Mesenchymal stem cell (in vitro differentiated cells and primary cell): ENCODE measurements at regions not wholly inside any gene's neighbourhood (a gene's known extent, or its start where the extent isn't known, plus 50 kb on each side); places are given as distances from the start of the nearest gene placed in this dataset.

Experiments used
- DNase-seq: peaks from one replicate; pipeline ENCODE4 v3.0.0-alpha.2; 2013
- H2AFZ ChIP-seq: one replicate; pipeline ENCODE4 v1.6.1; 2013; ENCODE audit warnings: low read depth, mild to moderate bottlenecking, control low read depth, inconsistent platforms, low read length, moderate library complexity
- H2AK5ac ChIP-seq: 2 replicates; pipeline ENCODE4 v1.6.1; 2013; ENCODE audit warnings: low read length, moderate library complexity, mild to moderate bottlenecking, inconsistent platforms; ENCODE audit not compliant: severe bottlenecking
- H2BK120ac ChIP-seq: one replicate; pipeline ENCODE4 v1.6.1; 2013; ENCODE audit warnings: low read depth, mild to moderate bottlenecking, inconsistent platforms, low read length, moderate library complexity
- H2BK12ac ChIP-seq, 2 experiments: one replicate each; pipeline ENCODE4 v1.6.1; 2013; ENCODE audit warnings: inconsistent platforms in 2 of 2, low read length in 2 of 2, mild to moderate bottlenecking in 2 of 2, moderate library complexity in 2 of 2, control low read depth in 1 of 2
- H2BK15ac ChIP-seq: one replicate; pipeline ENCODE4 v1.6.1; 2013; ENCODE audit warnings: mild to moderate bottlenecking, low read depth, inconsistent platforms; ENCODE audit not compliant: poor library complexity, severe bottlenecking
- H2BK5ac ChIP-seq: 2 replicates; pipeline ENCODE4 v1.6.1; 2013; ENCODE audit warnings: low read depth, mild to moderate bottlenecking, low read length, control low read depth, inconsistent platforms; ENCODE audit not compliant: poor library complexity, severe bottlenecking
- H3K14ac ChIP-seq, 2 experiments: one replicate each; pipeline ENCODE4 v1.6.1; 2013; ENCODE audit warnings: inconsistent platforms in 2 of 2, low read length in 2 of 2, control low read depth in 1 of 2, mild to moderate bottlenecking in 1 of 2, moderate library complexity in 1 of 2
- H3K18ac ChIP-seq, 2 experiments: one replicate each; pipeline ENCODE4 v1.6.1; 2013; ENCODE audit warnings: inconsistent platforms in 2 of 2, low read length in 2 of 2, control low read depth in 1 of 2, low read depth in 1 of 2, mild to moderate bottlenecking in 1 of 2
- H3K23ac ChIP-seq, 2 experiments: one replicate each; pipeline ENCODE4 v1.6.1; 2013; ENCODE audit warnings: inconsistent platforms in 2 of 2, low read length in 2 of 2, mild to moderate bottlenecking in 2 of 2, moderate library complexity in 2 of 2, control low read depth in 1 of 2
- H3K27ac ChIP-seq: 2 replicates; pipeline ENCODE4 v1.5.1; 2013; ENCODE audit warnings: mild to moderate bottlenecking, moderate library complexity, low read length, control low read depth, inconsistent platforms; ENCODE audit not compliant: poor library complexity, severe bottlenecking
- H3K27me3 ChIP-seq, 2 experiments: 2 replicates each; pipeline versions ENCODE4 v1.6.1 to v1.7.0; 2013; ENCODE audit warnings: low read length in 2 of 2, mild to moderate bottlenecking in 2 of 2, moderate library complexity in 2 of 2, control low read depth in 1 of 2, inconsistent platforms in 1 of 2; ENCODE audit not compliant: control insufficient read depth in 1 of 2, insufficient read depth in 1 of 2
- H3K36me3 ChIP-seq, 2 experiments: 2 replicates each; pipeline versions ENCODE4 v1.6.1 to v1.7.0; 2013; ENCODE audit warnings: low read length in 2 of 2, control low read depth in 1 of 2, inconsistent platforms in 1 of 2, low read depth in 1 of 2, mild to moderate bottlenecking in 1 of 2; ENCODE audit not compliant: insufficient read depth in 2 of 2, control insufficient read depth in 1 of 2
- H3K4ac ChIP-seq, 2 experiments: one replicate each; pipeline ENCODE4 v1.6.1; 2013; ENCODE audit warnings: inconsistent platforms in 2 of 2, low read length in 2 of 2, mild to moderate bottlenecking in 2 of 2, moderate library complexity in 2 of 2, control low read depth in 1 of 2, low read depth in 1 of 2
- H3K4me1 ChIP-seq: 2 replicates; pipeline ENCODE4 v1.6.1; 2013; ENCODE audit warnings: low read depth, low read length, control low read depth; ENCODE audit not compliant: control insufficient read depth, insufficient read depth
- H3K4me2 ChIP-seq: 2 replicates; pipeline ENCODE4 v1.6.1; 2013; ENCODE audit warnings: low read length, mild to moderate bottlenecking, inconsistent platforms; ENCODE audit not compliant: poor library complexity, severe bottlenecking
- H3K4me3 ChIP-seq, 2 experiments: 2 replicates each; pipeline versions ENCODE4 v1.5.1 to v1.7.0; 2013; ENCODE audit warnings: low read length in 2 of 2, mild to moderate bottlenecking in 2 of 2, control low read depth in 1 of 2, low read depth in 1 of 2; ENCODE audit not compliant: insufficient read depth in 1 of 2
- H3K79me1 ChIP-seq: replicated peaks from 2 replicates; pipeline ENCODE4 v1.6.1; 2013; ENCODE audit warnings: mild to moderate bottlenecking, control low read depth, low read length, inconsistent platforms; ENCODE audit not compliant: poor library complexity, severe bottlenecking
- H3K9ac ChIP-seq: 2 replicates; pipeline ENCODE4 v1.7.0; 2013; ENCODE audit warnings: mild to moderate bottlenecking, low read length, moderate library complexity
- H3K9me3 ChIP-seq: 2 replicates; pipeline ENCODE4 v1.7.0; 2013; ENCODE audit warnings: mild to moderate bottlenecking, low read length; ENCODE audit not compliant: control insufficient read depth
- H4K8ac ChIP-seq: one replicate; pipeline ENCODE4 v1.6.1; 2013; ENCODE audit warnings: inconsistent platforms, mild to moderate bottlenecking, low read length, moderate library complexity
- H4K91ac ChIP-seq: one replicate; pipeline ENCODE4 v1.6.1; 2013; ENCODE audit warnings: mild to moderate bottlenecking, low read length, inconsistent platforms
- WGBS: methylation state at CpG from one replicate; pipeline ENCODE4 v1.1.7; 2013; ENCODE audit warnings: mixed read lengths; 5-methylcytosine and 5-hydroxymethylcytosine counted together

- H2BK5ac ChIP-seq = no peak overlapping the region
- no peak overlapping the region for H3K18ac ChIP-seq
- H3K4me1 ChIP-seq = no peaks in the 10 kb centered on the region
- H2AK5ac ChIP-seq = no peak overlapping the region
- H2BK15ac ChIP-seq = no peak overlapping the region
- H4K8ac ChIP-seq = no peak overlapping the region
- no peak overlapping the region for H2BK12ac ChIP-seq
- H3K4me3 ChIP-seq = no peak overlapping the region
- H4K91ac ChIP-seq = no peak overlapping the region
- peaks cover 4% of the 10 kb centered on the region for H3K9me3 ChIP-seq
- H2BK120ac ChIP-seq = no peak overlapping the region
- WGBS = 94% methylated on average over 5 of the region's 5 CpGs
- H3K4ac ChIP-seq = no peak overlapping the region
- no peak overlapping the region for H3K27ac ChIP-seq
- H2AFZ ChIP-seq = no peak overlapping the region
- no peak overlapping the region for H3K9ac ChIP-seq
- H3K36me3 ChIP-seq = no peaks in the 10 kb centered on the region
- no peak for DNase-seq
- no peak overlapping the region for H3K23ac ChIP-seq
- H3K4me2 ChIP-seq = no peak overlapping the region
- H3K79me1 ChIP-seq = no peaks in the 10 kb centered on the region
- H3K27me3 ChIP-seq = no peaks in the 10 kb centered on the region
- no peak overlapping the region for H3K14ac ChIP-seq
These were observed 605.3 kb upstream of the SLC10A2 start for GRCh38 chr13:103671547-103671946.

DNA sequence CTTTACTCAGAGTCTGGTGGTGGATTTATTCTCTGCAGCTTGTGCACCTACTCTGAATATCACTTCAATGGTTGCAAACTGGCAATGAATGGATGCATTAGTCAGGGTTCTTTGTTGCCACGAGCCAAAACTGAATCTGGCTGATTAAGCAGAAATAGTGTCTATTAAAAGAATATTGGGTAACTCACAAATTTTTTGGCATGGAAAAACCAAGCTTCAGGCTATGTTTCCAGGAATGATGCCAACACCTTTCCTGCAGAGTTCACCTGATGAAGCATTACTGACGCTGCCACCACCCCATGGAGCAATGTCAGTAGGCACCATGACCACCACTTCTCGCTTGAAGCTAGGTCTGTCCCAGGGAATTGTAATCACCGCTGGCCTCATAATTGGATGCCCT lies 597.8 kb upstream of the SLC10A2 start:
- Histone ChIP-seq H4K8ac (no peak overlapping the region), H3K9me3 (peaks cover 6% of the 10 kb centered on the region), H2AFZ (no peak overlapping the region), H2BK12ac (no peak overlapping the region), H3K4me1 (no peaks in the 10 kb centered on the region), H3K4me3 (no peak overlapping the region), H3K4me2 (no peak overlapping the region), H3K9ac (no peak overlapping the region), H3K14ac (no peak overlapping the region), H3K79me1 (no peaks in the 10 kb centered on the region), H4K91ac (no peak overlapping the region), H2BK5ac (no peak overlapping the region), H3K18ac (no peak overlapping the region), H3K27me3 (no peaks in the 10 kb centered on the region), H3K4ac (no peak overlapping the region), H2BK15ac (no peak overlapping the region), H3K36me3 (no peaks in the 10 kb centered on the region), H3K27ac (no peak overlapping the region), H2AK5ac (no peak overlapping the region), H3K23ac (no peak overlapping the region), H2BK120ac (no peak overlapping the region)
- 92% methylated on average over 3 of the region's 4 CpGs for WGBS
- DNase-seq = no peak

GRCh38 chr13:103656311-103656710 lies 590.1 kb upstream of the SLC10A2 start:
- Histone ChIP-seq H3K14ac (no peak overlapping the region), H4K91ac (no peak overlapping the region), H3K9me3 (no peaks in the 10 kb centered on the region), H3K4me1 (no peaks in the 10 kb centered on the region), H2AFZ (no peak overlapping the region), H2BK5ac (no peak overlapping the region), H2BK12ac (no peak overlapping the region), H2AK5ac (no peak overlapping the region), H3K18ac (no peak overlapping the region), H3K79me1 (no peaks in the 10 kb centered on the region), H2BK120ac (no peak overlapping the region), H3K9ac (no peak overlapping the region), H3K27ac (no peak overlapping the region), H4K8ac (no peak overlapping the region), H2BK15ac (no peak overlapping the region), H3K23ac (no peak overlapping the region), H3K4me3 (no peak overlapping the region), H3K36me3 (no peaks in the 10 kb centered on the region), H3K4me2 (no peak overlapping the region), H3K4ac (no peak overlapping the region), H3K27me3 (no peaks in the 10 kb centered on the region)
- DNase-seq = no peak
- 91% methylated on average over 4 of the region's 4 CpGs for WGBS

DNA sequence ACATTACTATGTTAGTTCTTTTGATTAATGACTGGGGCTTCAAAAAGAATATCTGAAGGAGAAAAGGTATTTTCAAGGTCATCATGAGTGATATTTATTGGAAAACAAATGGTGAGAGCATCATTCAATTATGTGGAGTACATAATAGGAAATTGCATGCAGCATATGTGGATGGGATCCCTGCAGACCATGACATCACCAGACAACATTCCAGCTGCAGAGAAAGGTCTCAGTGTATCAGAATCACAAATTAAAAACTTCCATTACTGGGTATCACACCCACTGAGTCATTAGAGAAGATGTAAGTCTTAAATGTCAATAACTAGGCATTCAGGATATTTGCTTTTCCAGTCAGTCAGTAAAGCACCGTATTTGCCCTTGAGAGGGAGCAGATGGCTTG lies 574.4 kb upstream of the SLC10A2 start:
- Histone ChIP-seq H3K79me1 (no peaks in the 10 kb centered on the region), H2BK12ac (no peak overlapping the region), H3K18ac (no peak overlapping the region), H3K27ac (no peak overlapping the region), H2BK5ac (no peak overlapping the region), H3K9ac (no peak overlapping the region), H4K8ac (no peak overlapping the region), H3K4ac (no peak overlapping the region), H3K23ac (no peak overlapping the region), H2BK15ac (no peak overlapping the region), H3K36me3 (no peaks in the 10 kb centered on the region), H3K27me3 (no peaks in the 10 kb centered on the region), H2BK120ac (no peak overlapping the region), H3K4me2 (no peak overlapping the region), H3K14ac (no peak overlapping the region), H2AFZ (no peak overlapping the region), H4K91ac (no peak overlapping the region), H3K4me3 (no peak overlapping the region), H2AK5ac (no peak overlapping the region), H3K4me1 (no peaks in the 10 kb centered on the region), H3K9me3 (no peaks in the 10 kb centered on the region)
- no peak for DNase-seq
- WGBS = 75% methylated on average over 1 of the region's 1 CpG
